HPDE6-E6E7 (cell line): ENCODE measurements at regions not wholly inside any gene's neighbourhood (a gene's known extent, or its start where the extent isn't known, plus 50 kb on each side); places are given as distances from the start of the nearest gene placed in this dataset.
"Not testable (repeated sequence)": the region's sequence is repeated elsewhere in the genome, so short reads cannot be mapped to it uniquely, and the experiment has no call there.

Experiments used
- DNase-seq: peaks from one replicate; pipeline ENCODE4 v3.0.0; 2011; ENCODE audit warnings: missing footprints; ENCODE audit errors: extremely low spot score

DNA sequence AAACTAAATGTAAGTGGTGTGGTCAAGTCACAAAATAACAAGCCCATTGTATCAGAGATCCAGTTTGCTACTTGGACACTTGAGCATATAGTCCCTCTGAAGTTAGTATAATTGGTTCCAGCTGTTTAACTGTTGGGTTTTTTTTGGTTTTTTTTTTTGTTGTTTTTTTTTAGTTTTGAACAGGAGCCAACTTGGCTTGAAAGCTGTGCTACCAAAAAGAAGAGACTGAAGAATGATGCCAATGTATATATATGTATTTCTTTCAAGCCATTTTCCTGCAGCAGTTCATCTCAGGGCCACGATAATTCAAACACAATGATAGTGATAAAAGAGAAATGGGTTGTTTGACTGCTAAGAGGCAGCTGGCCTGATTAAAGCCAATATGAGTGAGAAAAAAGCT lies 138.3 kb downstream of the PCDH18 start:
- no peak for DNase-seq

DNA sequence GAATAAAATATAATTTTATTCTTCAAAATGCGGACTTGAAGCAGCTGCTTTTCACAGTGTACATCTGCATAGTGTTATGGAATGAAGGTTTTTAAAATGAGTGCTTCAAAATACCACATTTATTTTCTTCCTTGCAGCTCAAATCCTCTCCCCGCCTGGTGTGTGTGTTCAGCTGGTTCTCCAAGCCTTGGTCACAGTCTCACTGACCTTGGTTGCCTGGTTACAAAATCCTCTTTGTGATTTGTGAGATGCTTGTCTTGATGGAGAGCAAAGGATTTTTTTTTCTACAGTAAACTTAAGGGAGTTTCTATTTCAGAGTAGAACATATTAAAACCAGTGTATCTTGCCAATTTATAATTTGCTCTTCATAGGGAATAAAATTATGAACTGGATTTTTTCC lies 139.2 kb downstream of the PCDH18 start:
- DNase-seq: no peak

GRCh38 chr4:137390707-137391106 lies 141.6 kb downstream of the PCDH18 start:
- DNase-seq: no peak

DNA sequence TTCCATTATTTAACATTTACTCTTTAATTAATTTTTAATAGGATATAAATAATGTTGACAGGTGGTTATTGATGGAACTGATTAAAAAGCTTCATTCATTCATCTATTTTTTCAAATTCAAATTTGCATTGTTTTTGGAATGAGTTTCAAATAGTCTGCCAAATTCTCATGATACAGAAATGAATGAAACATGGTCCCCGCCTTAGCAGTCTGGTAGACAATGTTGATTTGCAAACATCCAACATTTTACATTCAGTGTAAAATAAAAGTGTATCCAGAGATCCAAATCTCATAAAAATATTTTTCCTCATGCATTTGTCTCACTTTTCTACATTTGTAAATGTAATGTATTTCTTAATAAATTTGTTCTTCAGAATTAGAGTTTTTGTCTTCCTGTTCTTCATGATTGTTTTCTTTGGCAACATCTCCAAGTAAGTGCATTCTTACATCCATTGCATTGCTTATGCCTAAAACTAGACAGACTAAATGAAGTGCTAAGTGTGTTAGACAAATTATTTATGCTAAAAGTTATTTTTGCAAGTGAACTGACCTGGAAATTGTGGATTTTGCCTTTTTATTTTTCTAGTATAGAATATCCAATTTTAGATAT lies 142.3 kb downstream of the PCDH18 start:
- no peak for DNase-seq

DNA sequence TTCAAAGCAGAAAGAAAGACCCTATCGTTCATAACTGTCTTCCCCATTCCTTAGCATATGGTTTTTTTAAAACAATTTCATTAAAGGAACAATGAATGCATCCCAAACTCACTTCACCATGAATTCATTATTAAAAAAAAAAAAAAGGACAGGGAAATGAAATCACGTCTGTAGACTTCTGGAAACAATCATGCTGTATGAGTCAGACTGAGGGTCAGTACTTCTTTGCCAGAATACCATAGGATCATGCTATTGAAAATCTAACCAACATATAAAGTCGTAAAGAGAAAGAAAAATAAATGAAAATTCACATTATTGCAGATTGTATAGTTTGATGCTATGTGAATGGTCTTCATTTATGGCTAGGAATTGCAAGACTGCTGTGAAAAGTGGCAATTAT lies 144.4 kb downstream of the PCDH18 start:
- no peak for DNase-seq

DNA sequence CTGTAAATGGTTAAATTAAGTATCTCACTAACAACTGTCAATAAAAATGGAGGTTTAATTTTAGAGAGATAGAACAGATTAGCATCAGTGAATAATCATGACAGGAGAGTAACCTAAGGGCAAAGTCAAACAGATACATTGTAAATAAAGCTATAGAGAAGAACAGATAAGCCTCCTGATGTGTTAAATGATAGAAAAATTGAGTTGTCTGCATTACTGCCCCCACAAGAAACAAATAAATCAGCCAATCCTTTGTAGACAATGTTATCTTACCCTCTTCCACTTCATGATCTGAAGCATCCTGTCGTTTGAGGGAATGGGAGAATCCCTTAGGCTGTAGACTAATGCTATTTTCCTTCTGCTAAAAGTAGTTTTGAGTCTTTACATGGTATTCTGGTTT lies 147.8 kb downstream of the PCDH18 start:
- DNase-seq: no peak

DNA sequence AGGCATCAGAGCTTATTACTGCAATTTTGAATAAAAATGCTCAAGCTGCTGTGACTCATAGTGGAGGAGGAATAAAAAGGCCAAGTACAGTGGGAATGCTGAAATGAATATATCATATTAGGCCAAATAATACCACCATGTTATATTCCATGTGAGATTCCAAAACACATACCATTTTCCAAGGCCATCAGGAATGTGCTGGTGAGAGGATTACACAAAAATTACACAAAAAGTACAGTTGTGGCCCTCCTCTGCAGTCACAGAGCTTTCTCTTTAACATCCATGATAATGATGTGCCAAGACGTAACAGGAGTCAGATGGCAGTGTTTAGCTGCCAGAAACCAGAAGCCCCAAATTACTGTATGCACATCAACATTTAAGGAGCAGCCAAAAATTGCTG lies 153.5 kb downstream of the PCDH18 start:
- no peak for DNase-seq

- no peak for DNase-seq
These were observed 153.9 kb downstream of the PCDH18 start for GRCh38 chr4:137378393-137378792.

DNA sequence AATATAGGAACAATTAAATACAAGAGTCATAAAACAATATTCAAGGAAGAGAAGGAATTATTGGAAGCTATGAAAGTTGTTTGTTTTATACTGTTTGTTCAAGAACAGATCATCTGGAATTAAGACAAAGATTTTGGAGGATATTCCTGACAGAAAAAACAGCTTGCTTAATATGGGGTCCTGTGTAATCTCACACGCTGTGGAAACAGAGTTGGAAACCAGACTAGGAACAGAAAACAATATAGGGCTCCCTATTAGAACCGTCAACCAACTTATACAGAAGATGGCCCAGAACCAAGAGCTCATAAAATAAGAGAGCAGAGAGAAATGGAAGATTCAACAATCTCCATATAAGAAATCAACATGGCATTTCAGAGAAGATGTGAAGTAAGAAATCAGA lies 156.0 kb downstream of the PCDH18 start:
- DNase-seq: no peak

DNA sequence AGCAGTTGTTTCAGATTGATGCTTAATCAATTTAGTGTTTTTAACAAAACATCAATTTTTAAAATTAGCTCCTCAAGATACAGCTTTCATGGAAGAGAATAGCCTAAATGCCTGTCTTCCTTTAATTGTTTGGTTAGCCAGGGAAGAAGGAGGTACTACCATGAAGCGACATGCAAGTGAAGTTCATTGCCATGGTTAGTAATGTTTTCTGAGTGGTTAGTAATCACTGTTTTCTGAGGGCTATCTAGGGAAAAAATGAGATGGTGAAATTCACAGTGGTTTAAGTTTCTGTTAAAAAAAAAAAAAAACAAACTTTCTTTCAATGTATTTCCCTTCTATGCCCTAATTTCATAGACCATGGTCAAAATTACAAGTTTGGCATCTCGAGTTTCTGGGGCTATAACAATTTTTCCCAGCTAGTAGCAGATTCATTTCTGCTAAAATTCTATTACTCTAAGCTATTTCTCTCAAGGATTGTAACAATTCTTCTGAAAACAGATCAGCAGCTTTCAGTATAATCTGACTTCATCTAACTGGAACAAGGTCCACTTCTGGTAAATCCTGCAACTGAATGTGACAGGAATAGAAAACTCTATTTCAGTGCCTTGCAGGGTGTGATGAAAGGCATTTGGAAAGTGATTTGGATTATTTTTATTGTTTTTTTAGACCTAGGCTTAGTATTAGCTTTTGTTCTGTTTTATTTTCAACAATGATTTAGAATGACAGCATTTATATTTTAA lies 157.0 kb downstream of the PCDH18 start:
- no peak for DNase-seq

DNA sequence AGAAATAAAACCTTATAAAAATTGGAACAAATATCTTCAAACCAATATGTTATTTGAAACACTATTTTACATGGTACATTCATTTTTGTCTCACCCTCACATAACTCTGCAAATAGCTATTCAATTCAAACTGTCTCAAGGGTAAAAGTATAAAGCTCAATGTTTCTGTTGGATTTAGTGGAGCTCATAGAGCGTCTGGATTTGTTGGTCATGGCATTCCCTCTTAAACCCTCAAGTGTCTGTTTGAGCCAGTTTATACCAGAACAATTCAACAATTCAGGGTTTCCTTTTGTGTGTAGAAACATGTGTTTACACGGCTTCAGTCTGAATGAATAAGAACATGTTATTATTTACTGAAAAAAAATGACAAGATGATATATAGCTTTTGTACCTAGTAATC lies 161.6 kb downstream of the PCDH18 start:
- no peak for DNase-seq

DNA sequence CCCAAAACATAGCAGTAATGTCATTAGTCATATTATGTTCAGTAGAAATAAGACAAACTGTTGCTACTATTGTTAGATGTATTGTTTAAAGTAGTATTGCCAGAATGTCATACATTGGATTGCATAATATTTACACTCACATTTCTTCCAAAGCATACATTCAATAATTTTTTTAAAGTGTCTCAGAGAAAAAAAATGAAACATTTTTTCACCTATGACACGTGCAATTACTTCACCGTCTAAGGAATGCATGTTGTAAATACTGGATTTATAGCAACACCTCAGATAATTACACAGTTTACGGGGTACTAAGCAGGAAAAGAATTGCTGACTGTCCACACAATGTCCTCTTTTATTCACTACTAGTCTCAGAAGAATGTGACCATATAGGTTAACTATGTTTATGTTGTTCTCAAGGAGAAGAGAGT lies 162.1 kb downstream of the PCDH18 start:
- peak; percentile 19 for DNase-seq

GRCh38 chr4:137367620-137368019 lies 164.7 kb downstream of the PCDH18 start:
- peak; percentile 29 for DNase-seq

- no peak for DNase-seq
These were observed 168.8 kb downstream of the PCDH18 start for GRCh38 chr4:137363496-137363895.

DNA sequence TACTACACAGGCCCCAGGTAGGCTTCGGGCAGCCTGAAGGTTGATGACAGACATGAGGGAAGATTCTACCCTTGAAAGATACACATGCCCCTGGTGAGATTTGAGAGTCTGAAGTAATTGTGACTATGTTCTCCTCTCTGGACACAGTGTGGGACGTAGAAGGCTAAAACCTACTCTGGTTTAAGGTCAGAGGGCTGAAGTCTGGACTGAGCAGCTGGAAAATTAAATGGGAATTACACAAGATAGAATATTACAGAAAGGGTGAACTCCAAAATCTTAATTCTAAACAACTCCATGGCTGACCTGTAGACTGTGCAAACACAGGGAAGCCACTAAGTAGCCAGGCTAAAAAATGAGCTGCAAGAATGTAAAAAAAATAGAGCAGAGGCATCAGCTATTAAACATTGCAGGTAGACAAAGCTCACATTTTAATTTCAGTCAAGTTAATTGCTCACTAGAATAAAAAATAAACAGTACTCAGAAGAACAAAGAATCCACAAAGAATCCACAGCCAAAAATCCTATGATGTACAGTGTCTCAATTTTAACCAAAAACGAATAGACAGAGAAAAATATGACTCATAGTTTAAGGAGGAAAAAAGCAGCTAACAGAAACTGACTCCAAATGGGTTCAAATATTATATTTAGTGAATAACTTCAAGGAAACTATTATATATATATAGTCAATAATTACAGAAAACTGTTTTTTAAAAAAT lies 170.4 kb downstream of the PCDH18 start:
- no peak for DNase-seq

DNA sequence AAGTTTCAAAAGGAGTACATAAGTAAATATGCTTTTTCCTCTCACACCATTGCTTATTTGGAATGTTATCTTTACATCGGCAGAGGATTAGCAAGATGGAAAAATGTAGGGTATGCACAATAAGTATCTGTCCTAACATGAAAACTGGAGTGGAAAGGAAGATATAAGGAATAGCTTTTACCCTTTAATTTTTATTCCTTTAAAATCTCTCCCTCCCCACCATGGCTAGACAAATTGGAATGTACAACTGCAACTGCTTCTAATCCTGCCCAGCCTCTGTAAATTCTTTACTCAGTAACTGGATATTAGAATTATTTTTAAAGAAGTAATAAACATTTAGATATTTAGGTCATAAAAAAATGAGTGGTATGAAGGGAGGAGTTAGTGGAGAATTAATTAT lies 171.5 kb downstream of the PCDH18 start:
- no peak for DNase-seq

DNA sequence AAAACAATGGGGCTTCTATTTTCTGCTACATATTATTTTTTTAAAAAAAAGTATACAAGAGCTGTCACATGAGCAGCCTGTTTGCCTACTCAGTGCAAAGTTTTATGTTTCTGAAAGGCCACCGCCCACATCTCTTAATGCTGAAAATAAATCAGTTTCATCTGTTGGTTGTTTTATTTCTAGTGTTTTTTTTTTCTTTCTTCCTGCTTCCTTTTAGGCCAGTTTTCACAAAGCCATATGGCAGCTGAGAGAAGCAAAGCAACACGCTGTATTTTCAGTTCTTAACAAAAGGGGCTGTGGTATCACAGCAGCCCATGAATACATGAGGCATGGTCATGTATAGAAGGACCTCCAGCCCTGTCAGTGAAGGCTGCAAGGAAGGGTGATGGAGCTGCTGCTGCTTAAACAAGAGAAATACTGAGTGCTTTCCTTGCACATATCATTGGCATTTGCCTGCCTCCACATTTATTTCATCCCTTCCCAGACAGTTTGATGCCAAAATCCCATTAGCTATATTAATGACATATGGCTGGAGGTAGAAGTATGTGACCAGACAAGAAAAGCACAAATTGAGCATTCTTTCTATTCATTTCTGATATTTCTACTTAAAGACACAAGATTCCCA lies 172.5 kb downstream of the PCDH18 start:
- no peak for DNase-seq

GRCh38 chr4:137354562-137354961 lies 177.7 kb downstream of the PCDH18 start:
- not testable (repeated sequence) for DNase-seq

- DNase-seq: no peak
These were observed 184.9 kb downstream of the PCDH18 start for GRCh38 chr4:137347371-137347770.

GRCh38 chr4:137345597-137345996 lies 186.7 kb downstream of the PCDH18 start:
- DNase-seq: no peak

DNA sequence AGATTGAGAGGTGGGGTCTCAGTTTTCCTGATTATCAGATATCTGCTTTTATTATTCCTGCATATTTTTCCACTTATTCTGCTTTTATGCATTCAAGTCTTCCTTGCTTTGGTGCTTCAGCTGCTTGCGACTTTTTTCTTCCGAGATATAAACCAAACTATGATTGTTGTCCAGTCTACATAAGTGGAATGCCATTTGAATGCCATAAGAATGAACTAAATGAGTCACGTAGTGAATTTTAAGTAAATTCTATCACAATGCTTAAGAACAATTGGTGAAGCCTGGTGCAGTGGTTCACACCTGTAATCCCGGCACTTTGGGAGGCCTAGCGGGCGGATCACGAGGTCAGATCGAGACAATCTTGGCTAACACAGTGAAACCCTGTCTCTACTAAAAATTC lies 189.1 kb downstream of the PCDH18 start:
- no peak for DNase-seq

GRCh38 chr4:137333031-137333430 lies 199.3 kb downstream of the PCDH18 start:
- no peak for DNase-seq

- no peak for DNase-seq
These were observed 220.0 kb downstream of the PCDH18 start for GRCh38 chr4:137312257-137312656.
